GM12878 (cell line): ENCODE measurements at regions not wholly inside any gene's neighbourhood (a gene's known extent, or its start where the extent isn't known, plus 50 kb on each side); places are given as distances from the start of the nearest gene placed in this dataset.

Experiments used
- ATAC-seq: fragments of 200-7000 bp; cut with Tn5 transposase; 3 replicates; pipeline ENCODE4 v1.9.1; 2020; ENCODE audit warnings: mild to moderate bottlenecking, moderate library complexity
- BruUV-seq: library from RNA; stranded (reverse); fragments of 400-500 nt; replicated peaks from 2 replicates; lab custom pipeline; 2021; lab: Mats Ljungman, UMichigan
- CTCF ChIA-PET: fragments of 300-600 bp; sonication (Branson Sonifier 250); formaldehyde crosslinking; extraction: SDS; loops from one replicate; lab custom pipeline; 2021; ENCODE audit warnings: inconsistent platforms; lab: Yijun Ruan, JAX
- POLR2A ChIA-PET: fragments of 350-600 bp; formaldehyde crosslinking; extraction: SDS; loops from one replicate; lab custom pipeline; 2021; ENCODE audit warnings: inconsistent platforms; lab: Charles Lee
- RAD21 ChIA-PET: fragments of 300-600 bp; sonication (Branson Sonifier 250); formaldehyde crosslinking; loops from one replicate; lab custom pipeline; 2023; ENCODE audit warnings: antibody characterized with exemption; ENCODE audit not compliant: unreplicated experiment; lab: Charles Lee
- SMC1A ChIA-PET: fragments of 300-600 bp; sonication (Branson Sonifier 250); formaldehyde crosslinking; loops from one replicate; lab custom pipeline; 2023; ENCODE audit not compliant: unreplicated experiment, uncharacterized antibody; lab: Charles Lee
- DNase-seq: peaks from one replicate; pipeline ENCODE4 v3.0.0-alpha.2; 2011; ENCODE audit warnings: low read depth, low spot score
- FAIRE-seq: peaks from 3 replicates; lab custom pipeline; 2011; peaks lifted over from hg19 to GRCh38; lab: Jason Lieb, UNC
- H2AFZ ChIP-seq: 2 replicates; pipeline ENCODE4 v1.6.0; 2011; ENCODE audit warnings: low read depth, low read length, control low read depth; ENCODE audit not compliant: control insufficient read depth
- H3K27ac ChIP-seq: 2 replicates; pipeline ENCODE4 v1.5.1; 2011; ENCODE audit warnings: control low read depth; ENCODE audit not compliant: control insufficient read depth, insufficient read depth
- H3K27me3 ChIP-seq, 2 experiments: replicated peaks in 1 of 2; 2 replicates each; pipeline versions ENCODE4 v1.6.0 to v1.6.1; 2011; ENCODE audit warnings: low read length in 1 of 2; ENCODE audit not compliant: control insufficient read depth in 2 of 2, insufficient read depth in 2 of 2
- H3K36me3 ChIP-seq, 2 experiments: 2 replicates each; pipeline ENCODE4 v1.5.1; 2011; ENCODE audit warnings: low read length in 1 of 2; ENCODE audit not compliant: control insufficient read depth in 2 of 2, insufficient read depth in 2 of 2
- H3K4me1 ChIP-seq: 2 replicates; pipeline ENCODE4 v1.6.1; 2011; ENCODE audit warnings: mild to moderate bottlenecking, low read length, moderate library complexity, mixed read lengths; ENCODE audit not compliant: control insufficient read depth, insufficient read depth
- H3K4me2 ChIP-seq: 2 replicates; pipeline ENCODE4 v1.6.0; 2011; ENCODE audit warnings: control low read depth; ENCODE audit not compliant: control insufficient read depth, insufficient read depth
- H3K4me3 ChIP-seq: fragments of 200-600 bp; sonication (generic); 2 replicates; pipeline ENCODE4 v1.5.1; 2016
- H3K79me2 ChIP-seq: 2 replicates; pipeline ENCODE4 v1.6.0; 2011; ENCODE audit warnings: low read length; ENCODE audit not compliant: control insufficient read depth, insufficient read depth
- H3K9ac ChIP-seq: 2 replicates; pipeline ENCODE4 v1.8.0; 2011; ENCODE audit warnings: low read length, control low read depth, mixed read lengths; ENCODE audit not compliant: control insufficient read depth, insufficient read depth
- H3K9me3 ChIP-seq: replicated peaks from 3 replicates; pipeline ENCODE4 v1.5.1; 2011; ENCODE audit warnings: mild to moderate bottlenecking, low read length; ENCODE audit not compliant: control insufficient read depth, insufficient read depth
- H4K20me1 ChIP-seq: 2 replicates; pipeline ENCODE4 v1.6.0; 2011; ENCODE audit not compliant: control insufficient read depth, insufficient read depth
- CBFB ChIP-seq: IDR thresholded peaks from 2 replicates; pipeline ENCODE4 v1.6.1; 2016; ENCODE audit warnings: antibody characterized with exemption, low read depth
- CHD4 ChIP-seq: fragments of 200-600 bp; sonication (generic); IDR thresholded peaks from 2 replicates; pipeline ENCODE4 v1.6.1; 2016; ENCODE audit warnings: mild to moderate bottlenecking
- HCFC1 ChIP-seq: fragments of 150-350 bp; IDR thresholded peaks from 2 replicates; pipeline ENCODE4 v1.6.1; 2014; ENCODE audit warnings: low read length
- IRF3 ChIP-seq: fragments of 450-650 bp; IDR thresholded peaks from 2 replicates; pipeline ENCODE4 v1.6.1; 2014; ENCODE audit warnings: mild to moderate bottlenecking
- MTA3 ChIP-seq: IDR thresholded peaks from 2 replicates; pipeline ENCODE4 v1.6.1; 2012; ENCODE audit warnings: low read length, inconsistent platforms, borderline replicate concordance
- MYB ChIP-seq: fragments of 150-350 bp; IDR thresholded peaks from 2 replicates; pipeline ENCODE4 v1.6.1; 2014; ENCODE audit warnings: mild to moderate bottlenecking, low read depth, low read length, borderline replicate concordance
- NR2C2 ChIP-seq: IDR thresholded peaks from 2 replicates; pipeline ENCODE4 v1.6.1; 2011; ENCODE audit warnings: borderline replicate concordance, low read depth; ENCODE audit not compliant: control insufficient read depth, insufficient read length
- PRDM15 ChIP-seq: fragments of 450-650 bp; formaldehyde crosslinking; IDR thresholded peaks from 2 replicates; pipeline ENCODE4 v1.4.0; 2020; ENCODE audit warnings: mild to moderate bottlenecking, moderate library complexity
- REST ChIP-seq: IDR thresholded peaks from 2 replicates; pipeline ENCODE4 v1.6.1; 2012; ENCODE audit warnings: mild to moderate bottlenecking, low read depth, low read length
- SKIL ChIP-seq: fragments of 450-650 bp; IDR thresholded peaks from 2 replicates; pipeline ENCODE4 v1.6.1; 2017; ENCODE audit warnings: mild to moderate bottlenecking, low read depth, inconsistent platforms; ENCODE audit not compliant: poor library complexity, severe bottlenecking
- TAF1 ChIP-seq: IDR thresholded peaks from 2 replicates; pipeline ENCODE4 v1.6.1; 2011; ENCODE audit warnings: mild to moderate bottlenecking, low read depth, low read length, borderline replicate concordance
- ZNF384 ChIP-seq: IDR thresholded peaks from 2 replicates; pipeline ENCODE4 v1.6.1; 2012; ENCODE audit warnings: low read depth, mild to moderate bottlenecking, low read length, improper control_type of control experiment, borderline replicate concordance
- ZZZ3 ChIP-seq: IDR thresholded peaks from 2 replicates; pipeline ENCODE4 v1.6.1; 2011; ENCODE audit warnings: low read depth; ENCODE audit not compliant: control insufficient read depth, insufficient read length
- WGBS: methylation state at CpG from one replicate; pipeline ENCODE4 v1.1.6; 2016; ENCODE audit warnings: low lambda C conversion rate; ENCODE audit not compliant: insufficient replicate concordance, insufficient coverage; ENCODE audit errors: missing lambda C conversion rate; 5-methylcytosine and 5-hydroxymethylcytosine counted together
- in situ Hi-C: fragments of 300-500 bp; cut with MboI; formaldehyde crosslinking; loops from 9 replicates; pipeline ENCODE4 v1.14.3; 2018; ENCODE audit warnings: mixed read lengths
- intact Hi-C: fragments of 100-400 bp; cut with micrococcal nuclease; formaldehyde crosslinking; loops from one replicate; pipeline ENCODE4 v1.14.2; 2022; ENCODE audit not compliant: unreplicated experiment

GRCh38 chr12:33734871-33735270 lies 287.4 kb upstream of the ALG10 start (continued):
- TF ChIP-seq PRDM15 (CRISPR knock-in tag) (no peak), CBFB (no peak), CHD4 (no peak), TAF1 (no peak), MTA3 (no peak), MYB (no peak), NR2C2 (no peak)

- BruUV-seq, result no TSS peak
- no peaks in the 10 kb centered on the region for H3K9me3 ChIP-seq
- FAIRE-seq (no peak), ATAC-seq (no peak), DNase-seq (no peak)
- H4K20me1 ChIP-seq, result no peaks in the 10 kb centered on the region
- intact Hi-C loops, result no loop called here
- in situ Hi-C loops, result no loop called here
- no peaks in the 10 kb centered on the region for H3K27me3 ChIP-seq
- no peaks in the 10 kb centered on the region for H3K79me2 ChIP-seq
- no peaks in the 10 kb centered on the region for H3K4me1 ChIP-seq
- SMC1A ChIA-PET, result interaction anchor here (1.0 kb wide), 1 partner anchor 9 kb away, joined by 3 read pairs; no protein-coding TSS in a partner anchor
- RAD21 ChIA-PET, result no interaction called here
- no peak overlapping the region for H3K4me3 ChIP-seq
- WGBS, result 0% methylated on average over 1 of the region's 1 CpG
- H2AFZ ChIP-seq, result no peak overlapping the region
- H3K4me2 ChIP-seq, result no peak overlapping the region
- POLR2A ChIA-PET, result no interaction called here
- no peaks in the 10 kb centered on the region for H3K36me3 ChIP-seq
- H3K9ac ChIP-seq, result no peak overlapping the region
- CTCF ChIA-PET, result no interaction called here
- H3K27ac ChIP-seq, result no peak overlapping the region
- TF ChIP-seq ZZZ3, result no peak
- TF ChIP-seq REST, result no peak
- no peak for TF ChIP-seq IRF3
- TF ChIP-seq TAF1, result no peak
- TF ChIP-seq HCFC1, result no peak
- no peak for TF ChIP-seq ZNF384
- TF ChIP-seq SKIL, result no peak
Observed at GRCh38 chr12:33752854-33753253, 269.4 kb upstream of the ALG10 start.
